Endometrium (tissue), 2 donors: ENCODE measurements at regions not wholly inside any gene's neighbourhood (a gene's known extent, or its start where the extent isn't known, plus 50 kb on each side); places are given as distances from the start of the nearest gene placed in this dataset.
"Not testable (repeated sequence)": the region's sequence is repeated elsewhere in the genome, so short reads cannot be mapped to it uniquely, and the experiment has no call there.

ENCODE experiments used
- FAIRE-seq: peaks from 2 replicates; lab custom pipeline; 2012; peaks lifted over from hg19 to GRCh38; lab: Jason Lieb, UNC
- donor health status: control.
- donor health status: control.

DNA sequence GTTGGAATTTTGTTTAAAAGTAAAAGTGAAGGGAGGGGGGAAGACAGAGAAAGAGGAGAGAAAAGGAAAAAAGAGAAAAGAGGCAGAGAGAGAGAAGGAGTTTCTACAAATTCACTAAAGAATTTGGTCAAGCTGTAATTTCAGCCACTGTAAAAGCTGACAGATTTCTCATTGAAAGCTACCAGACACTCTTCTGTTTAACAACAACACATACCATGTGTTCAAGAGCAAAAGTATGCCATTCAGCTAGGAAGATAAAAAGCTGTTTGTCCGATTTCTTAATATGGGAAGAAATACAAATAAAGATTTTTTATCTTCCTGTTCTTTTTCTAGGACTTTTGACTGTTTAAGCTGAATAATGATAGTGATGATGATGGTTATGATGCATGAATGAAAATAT, 204.8 kb upstream of the RSPO3 start:
- FAIRE-seq, result peak; percentile 87

DNA sequence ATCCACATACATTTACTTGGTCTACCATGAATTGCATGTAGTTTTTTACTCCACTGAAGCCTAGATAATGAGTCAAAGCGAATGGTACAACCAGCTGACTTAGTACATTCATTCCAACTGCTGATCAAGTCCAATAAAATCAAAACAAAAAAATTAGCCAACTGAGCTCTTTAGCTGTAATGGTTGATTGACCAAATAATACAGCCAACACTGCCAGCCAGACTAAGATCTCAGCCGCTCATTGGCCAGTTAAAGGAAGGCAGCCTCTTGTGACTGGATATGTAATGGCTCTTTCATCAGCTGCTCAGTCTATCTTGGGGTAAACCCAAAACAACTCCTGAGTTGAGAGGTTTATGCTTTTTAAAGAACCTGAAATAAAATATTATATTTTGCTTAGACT, 204.3 kb upstream of the RSPO3 start:
- FAIRE-seq, result no peak

DNA sequence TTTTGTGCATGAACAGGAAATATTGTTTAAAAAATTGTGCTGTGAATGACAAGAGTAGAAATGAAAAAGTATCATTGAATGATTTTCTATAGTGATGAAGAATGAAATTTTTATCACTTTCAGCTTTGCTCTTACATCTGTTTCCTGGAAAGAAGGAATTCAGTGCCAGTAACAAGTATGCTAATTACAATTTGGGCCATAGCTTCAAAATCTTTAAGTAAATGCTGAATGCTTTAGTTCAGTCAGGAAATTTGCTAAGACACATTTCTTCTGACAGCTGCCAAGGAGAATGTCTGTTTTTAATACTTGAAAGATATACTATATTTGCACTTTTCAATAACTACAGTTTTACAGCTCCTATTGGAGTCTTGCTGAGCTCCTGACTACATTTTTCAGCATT, 203.7 kb upstream of the RSPO3 start:
- FAIRE-seq, result no peak

- FAIRE-seq, result peak; percentile 51
Measured at GRCh38 chr6:126919947-126920346, 198.5 kb upstream of the RSPO3 start.

DNA sequence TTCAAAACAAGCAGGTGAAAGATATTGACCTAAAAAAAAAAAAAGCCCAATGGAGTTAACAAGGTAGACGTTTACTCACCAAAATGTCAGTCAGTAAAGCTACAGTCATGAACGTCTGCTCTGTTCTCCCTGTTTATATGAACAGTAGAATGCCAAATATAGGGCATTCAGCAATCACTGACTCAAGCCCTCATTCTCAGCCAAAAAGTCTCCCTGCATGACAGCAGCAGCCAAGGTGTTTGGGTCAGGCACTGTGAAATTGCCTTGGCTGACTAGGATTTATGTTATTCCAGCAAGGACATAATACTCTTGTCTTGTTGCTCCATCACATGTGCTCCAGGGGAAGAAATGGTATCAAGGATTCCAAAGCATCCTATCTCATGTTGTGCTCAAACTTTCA, 194.7 kb upstream of the RSPO3 start:
- no peak for FAIRE-seq

- FAIRE-seq, result no peak
Measured at GRCh38 chr6:126926926-126927325, 191.5 kb upstream of the RSPO3 start.

DNA sequence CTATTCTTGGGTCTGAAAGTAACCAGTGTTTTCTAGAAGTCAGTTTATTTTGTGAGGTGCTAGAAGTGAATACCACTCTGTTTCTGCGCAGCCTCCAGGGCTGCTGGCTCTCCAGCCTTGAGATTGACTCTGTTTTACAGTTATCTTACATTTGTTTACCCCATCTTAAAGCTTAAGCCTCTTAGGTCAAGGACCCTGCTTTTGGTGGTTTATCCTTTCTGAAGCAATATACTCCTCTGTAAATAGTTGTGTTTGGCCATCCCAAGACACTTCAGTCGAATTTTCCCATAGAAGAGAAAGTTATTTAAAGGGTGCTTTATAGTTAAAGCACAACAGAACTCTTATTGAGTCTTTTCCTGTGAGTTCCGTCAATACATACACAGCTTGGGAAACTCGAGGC, 190.6 kb upstream of the RSPO3 start:
- no peak for FAIRE-seq

- no peak for FAIRE-seq
Measured at GRCh38 chr6:126937426-126937825, 181.0 kb upstream of the RSPO3 start.

GRCh38 chr6:126939784-126940183, 178.7 kb upstream of the RSPO3 start:
- FAIRE-seq, result no peak

DNA sequence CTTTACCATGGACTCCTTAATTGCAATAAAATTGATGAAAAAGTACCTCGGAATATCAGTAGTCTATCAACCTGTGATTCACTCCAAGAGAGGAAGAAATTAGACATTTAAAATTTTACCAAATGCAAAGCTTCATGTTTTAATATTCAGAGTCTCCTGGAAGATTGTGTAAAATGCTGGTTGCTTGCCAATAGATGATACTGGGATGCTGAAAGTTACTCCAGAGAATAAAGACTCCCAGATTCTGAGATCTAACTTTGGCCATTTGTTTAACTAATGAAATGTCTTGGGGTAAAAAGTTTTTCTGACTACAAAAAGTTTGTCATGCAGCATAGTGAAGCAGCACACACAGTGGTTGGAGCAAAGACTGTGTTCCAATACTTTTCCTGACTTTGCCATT, 176.7 kb upstream of the RSPO3 start:
- FAIRE-seq, result no peak

DNA sequence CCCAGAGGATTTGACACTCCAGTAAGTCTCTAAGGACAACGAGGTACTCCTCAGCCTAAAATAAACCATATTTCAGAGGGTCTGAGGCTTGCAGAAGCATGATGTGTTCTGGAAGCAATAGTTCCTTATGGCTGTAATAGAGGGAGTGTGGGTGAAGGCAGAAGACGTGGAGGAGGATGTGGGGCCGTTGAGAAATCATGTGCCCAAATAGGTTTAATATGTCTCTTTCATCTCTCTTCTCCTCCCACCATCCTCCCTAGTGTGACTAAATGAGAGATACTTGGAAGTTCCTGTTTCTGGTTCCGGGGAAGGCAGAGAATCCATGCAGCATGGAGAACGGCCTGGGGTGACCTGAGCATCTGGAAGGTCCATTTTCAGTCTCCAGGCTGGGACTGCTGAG, 174.0 kb upstream of the RSPO3 start:
- FAIRE-seq, result no peak

- no peak for FAIRE-seq
Measured at GRCh38 chr6:126945150-126945685, 173.3 kb upstream of the RSPO3 start.

DNA sequence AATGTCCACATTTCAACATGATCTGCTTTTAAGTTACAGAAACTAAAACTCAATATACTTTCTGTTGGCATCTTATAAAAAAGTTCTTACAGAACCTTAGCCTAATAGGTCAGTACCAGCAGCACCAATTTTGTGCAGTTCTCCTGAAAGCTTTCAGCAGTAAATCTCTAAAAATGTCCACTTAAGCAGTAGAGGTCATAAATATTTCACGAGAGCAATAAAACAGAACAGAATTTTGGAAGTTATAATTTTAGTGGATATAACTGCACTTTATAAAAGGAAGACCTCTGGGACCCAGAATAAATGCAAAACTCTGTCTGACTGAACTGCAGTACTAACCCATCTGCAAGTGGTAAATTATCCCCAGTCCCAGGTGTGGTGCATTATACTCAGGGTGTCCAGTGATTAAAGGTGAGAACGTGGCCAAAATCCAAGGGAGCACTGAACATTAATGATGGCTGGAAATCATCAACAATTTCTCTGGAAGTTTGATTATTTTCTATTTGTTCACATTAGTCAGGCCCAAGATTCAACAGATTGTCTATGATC, 172.6 kb upstream of the RSPO3 start:
- FAIRE-seq, result peak; percentile 15

- no peak for FAIRE-seq
Measured at GRCh38 chr6:126947070-126947469, 171.4 kb upstream of the RSPO3 start.

- no peak for FAIRE-seq
Measured at GRCh38 chr6:126949786-126950185, 168.7 kb upstream of the RSPO3 start.

GRCh38 chr6:126955621-126956020, 162.8 kb upstream of the RSPO3 start:
- no peak for FAIRE-seq

GRCh38 chr6:126957721-126958120, 160.8 kb upstream of the RSPO3 start:
- no peak for FAIRE-seq

DNA sequence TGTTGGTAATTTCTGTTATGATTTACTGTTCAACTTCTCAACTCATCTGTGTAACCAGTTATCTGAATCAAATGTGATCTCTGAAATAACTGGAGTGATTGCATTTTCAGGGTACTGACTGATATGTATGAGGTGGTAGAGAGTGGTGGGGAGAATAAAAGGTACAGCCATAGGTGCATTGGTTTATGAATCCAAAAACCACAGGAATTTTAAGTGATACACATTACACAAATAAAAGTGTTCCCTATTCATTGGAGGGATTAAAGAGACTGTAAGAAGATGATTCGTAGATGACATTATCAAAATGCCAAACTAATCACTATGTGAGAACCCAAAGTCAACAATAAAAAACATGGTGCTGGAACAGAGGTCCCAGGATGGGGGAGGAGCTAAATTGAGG, 158.7 kb upstream of the RSPO3 start:
- FAIRE-seq, result no peak

DNA sequence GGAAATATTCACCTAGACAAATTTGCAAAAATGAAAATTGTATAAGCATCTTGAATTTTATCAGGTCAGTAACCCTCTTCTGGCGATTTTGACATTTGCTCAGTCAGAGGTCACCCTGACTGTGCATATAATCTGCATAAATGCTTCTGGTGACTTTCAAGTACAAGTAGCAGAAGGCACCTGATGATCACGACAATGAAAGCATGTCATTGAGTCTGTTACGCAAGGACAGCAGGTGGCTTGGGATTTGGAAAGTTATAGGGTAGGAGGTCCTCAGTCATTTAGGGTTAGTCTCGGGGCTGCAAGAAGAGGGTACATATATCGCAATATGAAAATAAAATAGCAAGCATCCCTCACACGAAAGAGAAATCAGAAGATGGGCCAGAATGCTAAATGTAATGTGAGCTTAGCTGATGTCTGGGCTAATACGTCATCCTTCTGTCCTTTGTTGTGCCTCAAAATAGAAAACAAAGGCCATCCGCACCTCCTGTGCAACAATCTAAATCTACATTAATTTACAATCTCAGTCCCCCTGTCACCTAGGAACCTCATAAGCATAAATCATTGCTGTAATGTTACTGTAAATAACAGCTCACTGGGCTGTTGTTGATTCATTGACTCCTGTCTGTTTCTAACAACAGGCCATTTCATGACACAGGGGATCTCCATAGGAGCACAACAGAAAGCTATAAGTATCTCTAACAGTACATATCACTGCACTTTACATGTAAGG, 155.2 kb upstream of the RSPO3 start:
- no peak for FAIRE-seq

GRCh38 chr6:126967296-126968005, 151.0 kb upstream of the RSPO3 start:
- FAIRE-seq, result no peak

DNA sequence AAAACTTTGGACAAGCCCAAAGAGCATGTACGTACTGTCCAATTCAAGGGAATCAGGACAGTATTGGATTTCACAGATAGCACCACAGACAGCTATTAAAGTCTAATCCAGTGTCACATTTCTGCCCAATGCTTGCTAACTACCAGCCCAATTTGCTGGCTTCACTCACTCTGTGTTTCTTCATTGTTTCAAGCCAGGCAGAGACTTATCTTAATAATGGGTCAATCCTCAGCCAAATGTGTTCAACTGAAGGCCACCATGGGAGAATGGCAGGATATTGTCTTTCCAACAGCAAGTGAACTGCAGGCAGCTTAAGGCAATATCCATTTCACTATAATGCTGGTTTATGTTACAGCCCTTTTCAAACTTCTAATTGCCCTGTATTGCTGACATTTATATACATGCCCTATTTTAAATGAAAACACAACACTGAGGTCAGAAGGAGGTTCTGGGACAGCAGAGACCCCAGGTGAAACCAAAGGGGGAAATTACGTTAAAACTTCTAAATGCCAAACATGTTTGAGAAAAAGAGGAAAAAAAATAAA, 142.1 kb upstream of the RSPO3 start:
- FAIRE-seq, result no peak

- no peak for FAIRE-seq
Measured at GRCh38 chr6:126983779-126984178, 134.7 kb upstream of the RSPO3 start.

GRCh38 chr6:126988125-126988524, 130.3 kb upstream of the RSPO3 start:
- FAIRE-seq, result not testable (repeated sequence)
